T-helper 2 cell treated with Interferon-gamma antibody and Interleukin-4, amounts not matched to agents 5 μg/mL and 100 μg/mL, for 36 hours (primary cell): ENCODE measurements at regions not wholly inside any gene's neighbourhood (a gene's known extent, or its start where the extent isn't known, plus 50 kb on each side); places are given as distances from the start of the nearest gene placed in this dataset.
"Not testable (repeated sequence)": the region's sequence is repeated elsewhere in the genome, so short reads cannot be mapped to it uniquely, and the experiment has no call there.

Experiments
- DNase-seq: peaks from one replicate; pipeline ENCODE4 v3.0.0; 2021; ENCODE audit warnings: low spot score
- H3K27ac Mint-ChIP-seq: one replicate; pipeline ENCODE4 v1.8.0; 2021; ENCODE audit warnings: mild to moderate bottlenecking, mixed read lengths
- H3K27me3 Mint-ChIP-seq: one replicate; pipeline ENCODE4 v1.8.0; 2021; ENCODE audit warnings: low read depth, mixed read lengths
- H3K36me3 Mint-ChIP-seq: one replicate; pipeline ENCODE4 v1.8.0; 2021; ENCODE audit warnings: low read depth, mixed read lengths
- H3K4me1 Mint-ChIP-seq: one replicate; pipeline ENCODE4 v1.8.0; 2021; ENCODE audit warnings: low read depth, mixed read lengths
- H3K4me3 Mint-ChIP-seq: one replicate; pipeline ENCODE4 v1.8.0; 2022; ENCODE audit warnings: mild to moderate bottlenecking, moderate library complexity, mixed read lengths
- H3K9me3 Mint-ChIP-seq: one replicate; pipeline ENCODE4 v1.8.0; 2021; ENCODE audit warnings: mixed read lengths

DNA sequence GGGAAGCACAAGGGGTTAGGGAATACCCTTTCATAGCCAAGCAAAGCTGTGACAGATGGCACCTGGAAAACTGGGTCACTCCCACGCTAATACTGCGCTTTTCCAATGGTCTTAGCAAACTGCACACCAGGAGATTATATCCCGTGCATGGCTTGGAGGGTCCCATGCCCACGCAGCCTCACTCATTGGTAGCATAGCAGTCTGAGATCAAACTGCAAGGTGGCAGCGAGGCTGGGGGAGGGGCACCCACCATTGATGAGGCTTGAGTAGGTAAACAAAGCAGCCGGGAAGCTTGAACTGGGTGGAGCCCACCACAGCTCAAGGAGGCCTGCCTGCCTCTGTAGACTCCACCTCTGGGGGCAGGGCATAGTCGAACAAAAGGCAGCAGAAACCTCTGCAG, 63.2 kb upstream of the ADAMTS3 start:
- not testable (repeated sequence) for H3K27ac Mint-ChIP-seq, H3K36me3 Mint-ChIP-seq, H3K9me3 Mint-ChIP-seq, H3K4me3 Mint-ChIP-seq, H3K27me3 Mint-ChIP-seq, DNase-seq, H3K4me1 Mint-ChIP-seq

DNA sequence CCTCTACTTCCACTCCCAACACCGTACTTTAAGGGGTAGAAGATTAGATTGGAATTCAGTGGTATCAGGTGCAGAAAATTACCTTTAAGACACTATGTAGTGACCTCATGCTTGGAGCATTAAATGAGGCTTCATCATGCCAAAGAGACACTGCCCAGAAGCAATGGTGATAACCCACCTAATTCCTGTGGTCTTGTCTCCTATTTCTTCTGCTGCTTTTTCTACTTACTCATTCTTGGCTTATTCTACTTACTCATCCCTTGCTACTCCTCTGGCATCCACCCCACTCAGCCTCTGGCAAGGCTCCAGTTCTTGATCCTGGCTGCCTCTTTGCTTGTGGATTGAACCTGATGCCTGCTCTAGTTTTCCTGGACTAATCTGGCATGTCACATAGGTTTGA, 62.3 kb upstream of the ADAMTS3 start:
- DNase-seq = no peak

GRCh38 chr4:72629540-72629939, 60.5 kb upstream of the ADAMTS3 start:
- no peaks in the 10 kb centered on the region for H3K36me3 Mint-ChIP-seq
- no peak overlapping the region for H3K27ac Mint-ChIP-seq
- no peak for DNase-seq
- no peaks in the 10 kb centered on the region for H3K27me3 Mint-ChIP-seq
- H3K9me3 Mint-ChIP-seq = no peaks in the 10 kb centered on the region
- no peaks in the 10 kb centered on the region for H3K4me1 Mint-ChIP-seq
- no peak overlapping the region for H3K4me3 Mint-ChIP-seq

More for the DNA sequence above, 62.3 kb upstream of the ADAMTS3 start:
- H3K4me3 Mint-ChIP-seq = no peak overlapping the region
- H3K27me3 Mint-ChIP-seq = no peaks in the 10 kb centered on the region
- no peaks in the 10 kb centered on the region for H3K4me1 Mint-ChIP-seq
- H3K9me3 Mint-ChIP-seq = no peaks in the 10 kb centered on the region
- H3K36me3 Mint-ChIP-seq = no peaks in the 10 kb centered on the region
- H3K27ac Mint-ChIP-seq = no peak overlapping the region

DNA sequence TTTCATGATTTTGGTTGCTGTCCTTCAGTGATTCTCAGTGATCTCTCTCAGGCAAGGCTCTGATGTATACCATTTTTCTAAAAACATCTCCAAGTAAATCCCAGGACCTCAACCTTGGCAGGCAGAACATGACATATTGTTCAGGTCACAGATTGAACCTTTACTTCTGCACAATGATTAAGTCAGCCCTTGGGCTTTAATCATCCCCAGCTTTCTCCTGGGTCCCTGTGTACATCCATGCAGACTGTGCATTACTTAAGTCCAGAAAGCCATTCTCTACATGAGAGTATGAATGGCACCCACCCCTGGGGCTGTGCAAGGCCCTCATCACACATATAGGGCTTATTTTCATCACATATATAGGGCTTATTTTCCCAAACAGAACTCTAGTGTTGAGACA, 58.7 kb upstream of the ADAMTS3 start:
- H3K9me3 Mint-ChIP-seq = no peaks in the 10 kb centered on the region
- H3K4me3 Mint-ChIP-seq = no peak overlapping the region
- no peak for DNase-seq
- no peaks in the 10 kb centered on the region for H3K36me3 Mint-ChIP-seq
- no peak overlapping the region for H3K27ac Mint-ChIP-seq
- H3K4me1 Mint-ChIP-seq = no peaks in the 10 kb centered on the region
- H3K27me3 Mint-ChIP-seq = no peaks in the 10 kb centered on the region
